HEK293 (cell line): ENCODE measurements at regions not wholly inside any gene's neighbourhood (a gene's known extent, or its start where the extent isn't known, plus 50 kb on each side); places are given as distances from the start of the nearest gene placed in this dataset.

Experiments used
- CTCF ChIA-PET: fragments of 350-600 bp; formaldehyde crosslinking; extraction: SDS; loops from one replicate; lab custom pipeline; 2021; ENCODE audit warnings: antibody characterized with exemption; lab: Yijun Ruan, JAX
- POLR2A ChIA-PET: fragments of 300-600 bp; formaldehyde crosslinking; extraction: SDS; loops from one replicate; lab custom pipeline; 2020; ENCODE audit warnings: antibody characterized with exemption, inconsistent platforms; lab: Yijun Ruan, JAX
- H3K27ac ChIP-seq: fragments of 200-500 bp; sonication (Bioruptor generic); 2 replicates; pipeline ENCODE4 v1.5.1; 2014; ENCODE audit warnings: low read depth, low read length, control low read depth, inconsistent platforms; ENCODE audit errors: extremely low read depth
- H3K36me3 ChIP-seq, 2 experiments: fragments of 200-500 bp in 1 of 2; sonication (Bioruptor generic) in 1 of 2; 1 replicate in 1 of 2; 2 replicates in 1 of 2; pipeline ENCODE4 v1.5.1; 2014 to 2017; ENCODE audit warnings: inconsistent platforms in 2 of 2, low read length in 2 of 2; ENCODE audit not compliant: control insufficient read depth in 2 of 2, insufficient read depth in 1 of 2
- H3K4me1 ChIP-seq: fragments of 200-500 bp; sonication (Bioruptor generic); 2 replicates; pipeline ENCODE4 v1.5.1; 2014; ENCODE audit warnings: mild to moderate bottlenecking, low read length, inconsistent platforms; ENCODE audit not compliant: control insufficient read depth, insufficient read depth
- H3K4me3 ChIP-seq: 2 replicates; pipeline ENCODE4 v1.5.1; 2011; ENCODE audit warnings: low read depth, mild to moderate bottlenecking, control low read depth, low read length, moderate library complexity
- H3K9me3 ChIP-seq: fragments of 200-500 bp; sonication (Bioruptor generic); 2 replicates; pipeline ENCODE4 v1.5.1; 2014; ENCODE audit warnings: low read depth, low read length, inconsistent platforms; ENCODE audit not compliant: control insufficient read depth, insufficient read depth
- GLI4 ChIP-seq: fragments of 450-650 bp; formaldehyde crosslinking; IDR thresholded peaks from 2 replicates; pipeline ENCODE4 v1.5.1; 2016; ENCODE audit warnings: missing biosample characterization, missing genetic modification characterization
- KLF7 ChIP-seq: fragments of 450-650 bp; formaldehyde crosslinking; IDR thresholded peaks from 2 replicates; pipeline ENCODE4 v1.5.1; 2016; ENCODE audit warnings: missing biosample characterization, missing genetic modification characterization, borderline replicate concordance
- MEIS1 ChIP-seq: sonication (generic); formaldehyde crosslinking; IDR thresholded peaks from 2 replicates; pipeline ENCODE4 v1.8.1; 2022; ENCODE audit warnings: missing genetic modification reagents, mild to moderate bottlenecking, borderline replicate concordance
- TSHZ1 ChIP-seq: fragments of 450-650 bp; formaldehyde crosslinking; IDR thresholded peaks from 2 replicates; pipeline ENCODE4 v1.5.1; 2016; ENCODE audit warnings: missing biosample characterization, missing genetic modification characterization, borderline replicate concordance
- WT1 ChIP-seq: fragments of 450-650 bp; formaldehyde crosslinking; IDR thresholded peaks from 2 replicates; pipeline ENCODE4 v1.5.1; 2016; ENCODE audit warnings: missing biosample characterization, missing genetic modification characterization
- YY2 ChIP-seq: fragments of 450-650 bp; formaldehyde crosslinking; IDR thresholded peaks from 2 replicates; pipeline ENCODE4 v1.5.1; 2016; ENCODE audit warnings: missing biosample characterization, missing genetic modification characterization
- ZNF112 ChIP-seq: fragments of 450-650 bp; formaldehyde crosslinking; IDR thresholded peaks from 2 replicates; pipeline ENCODE4 v1.5.0; 2017; ENCODE audit warnings: missing biosample characterization, missing genetic modification characterization
- ZNF132 ChIP-seq: fragments of 450-650 bp; formaldehyde crosslinking; IDR thresholded peaks from 2 replicates; pipeline ENCODE4 v1.5.1; 2017; ENCODE audit warnings: missing biosample characterization, missing genetic modification characterization, borderline replicate concordance
- ZNF146 ChIP-seq: fragments of 450-650 bp; formaldehyde crosslinking; IDR thresholded peaks from 2 replicates; pipeline ENCODE4 v1.5.1; 2016; ENCODE audit warnings: missing biosample characterization, missing genetic modification characterization
- ZNF19 ChIP-seq: fragments of 450-650 bp; formaldehyde crosslinking; IDR thresholded peaks from 2 replicates; pipeline ENCODE4; 2016; ENCODE audit warnings: missing biosample characterization, missing genetic modification characterization, low read depth
- ZNF202 ChIP-seq: fragments of 450-650 bp; formaldehyde crosslinking; IDR thresholded peaks from 2 replicates; pipeline ENCODE4 v1.5.1; 2016; ENCODE audit warnings: missing biosample characterization, missing genetic modification characterization, borderline replicate concordance
- ZNF488 ChIP-seq: fragments of 450-650 bp; formaldehyde crosslinking; IDR thresholded peaks from 2 replicates; pipeline ENCODE4 v1.5.1; 2016; ENCODE audit warnings: missing biosample characterization, missing genetic modification characterization
- ZNF510 ChIP-seq: fragments of 450-650 bp; formaldehyde crosslinking; IDR thresholded peaks from 2 replicates; pipeline ENCODE4 v1.5.1; 2018; ENCODE audit warnings: mild to moderate bottlenecking, missing genetic modification characterization, missing biosample characterization; ENCODE audit not compliant: insufficient replicate concordance
- ZNF521 ChIP-seq: fragments of 450-650 bp; formaldehyde crosslinking; IDR thresholded peaks from 2 replicates; pipeline ENCODE4 v1.5.1; 2017; ENCODE audit warnings: missing biosample characterization, mild to moderate bottlenecking, missing genetic modification characterization
- ZNF529 ChIP-seq: fragments of 450-650 bp; formaldehyde crosslinking; IDR thresholded peaks from 2 replicates; pipeline ENCODE4 v1.5.1; 2017; ENCODE audit warnings: missing genetic modification characterization, missing biosample characterization; ENCODE audit not compliant: insufficient replicate concordance
- ZNF626 ChIP-seq: fragments of 450-650 bp; sonication (Bioruptor Pico); formaldehyde crosslinking; IDR thresholded peaks from 2 replicates; pipeline ENCODE4 v1.5.1; 2018; ENCODE audit warnings: missing biosample characterization, missing genetic modification characterization, inconsistent platforms
- ZNF664 ChIP-seq: fragments of 450-650 bp; formaldehyde crosslinking; IDR thresholded peaks from 2 replicates; pipeline ENCODE4 v1.5.1; 2016; ENCODE audit warnings: missing biosample characterization, missing genetic modification characterization
- ZNF704 ChIP-seq: fragments of 450-650 bp; formaldehyde crosslinking; IDR thresholded peaks from 2 replicates; pipeline ENCODE4 v1.5.1; 2016; ENCODE audit warnings: missing biosample characterization, missing genetic modification characterization
- ZNF76 ChIP-seq: fragments of 450-650 bp; formaldehyde crosslinking; IDR thresholded peaks from 2 replicates; pipeline ENCODE4; 2016; ENCODE audit warnings: low read depth, missing biosample characterization, missing genetic modification characterization, borderline replicate concordance
- TF ChIP-seq, protein P1 (sequence below): fragments of 450-650 bp; formaldehyde crosslinking; IDR thresholded peaks from 2 replicates; pipeline ENCODE4 v1.5.1; 2016; ENCODE audit warnings: missing biosample characterization, missing genetic modification characterization
- TF ChIP-seq, protein P2 (sequence below): fragments of 450-650 bp; formaldehyde crosslinking; IDR thresholded peaks from 2 replicates; pipeline ENCODE4 v1.5.1; 2016; ENCODE audit warnings: missing biosample characterization, missing genetic modification characterization

- CTCF ChIA-PET, result no interaction called here
- Histone ChIP-seq H3K4me3 (no peak overlapping the region), H3K9me3 (no peaks in the 10 kb centered on the region), H3K36me3 (no peaks in the 10 kb centered on the region), H3K4me1 (no peaks in the 10 kb centered on the region), H3K27ac (no peak overlapping the region)
- TF ChIP-seq MEIS1 (CRISPR knock-in tag) (no peak), ZNF19 (tag by site-specific recombination) (no peak), ZNF488 (no peak), ZNF112 (tag by site-specific recombination) (no peak), ZNF202 (no peak), GLI4 (tag by site-specific recombination) (no peak), ZNF529 (tag by site-specific recombination) (no peak), WT1 (no peak)
- TF ChIP-seq, protein P1, sequence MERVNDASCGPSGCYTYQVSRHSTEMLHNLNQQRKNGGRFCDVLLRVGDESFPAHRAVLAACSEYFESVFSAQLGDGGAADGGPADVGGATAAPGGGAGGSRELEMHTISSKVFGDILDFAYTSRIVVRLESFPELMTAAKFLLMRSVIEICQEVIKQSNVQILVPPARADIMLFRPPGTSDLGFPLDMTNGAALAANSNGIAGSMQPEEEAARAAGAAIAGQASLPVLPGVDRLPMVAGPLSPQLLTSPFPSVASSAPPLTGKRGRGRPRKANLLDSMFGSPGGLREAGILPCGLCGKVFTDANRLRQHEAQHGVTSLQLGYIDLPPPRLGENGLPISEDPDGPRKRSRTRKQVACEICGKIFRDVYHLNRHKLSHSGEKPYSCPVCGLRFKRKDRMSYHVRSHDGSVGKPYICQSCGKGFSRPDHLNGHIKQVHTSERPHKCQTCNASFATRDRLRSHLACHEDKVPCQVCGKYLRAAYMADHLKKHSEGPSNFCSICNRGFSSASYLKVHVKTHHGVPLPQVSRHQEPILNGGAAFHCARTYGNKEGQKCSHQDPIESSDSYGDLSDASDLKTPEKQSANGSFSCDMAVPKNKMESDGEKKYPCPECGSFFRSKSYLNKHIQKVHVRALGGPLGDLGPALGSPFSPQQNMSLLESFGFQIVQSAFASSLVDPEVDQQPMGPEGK (tag by site-specific recombination), result no peak
- POLR2A ChIA-PET, result no interaction called here
Observed at GRCh38 chr17:22463110-22463850, 771.0 kb downstream of the KCNJ18 start.

DNA sequence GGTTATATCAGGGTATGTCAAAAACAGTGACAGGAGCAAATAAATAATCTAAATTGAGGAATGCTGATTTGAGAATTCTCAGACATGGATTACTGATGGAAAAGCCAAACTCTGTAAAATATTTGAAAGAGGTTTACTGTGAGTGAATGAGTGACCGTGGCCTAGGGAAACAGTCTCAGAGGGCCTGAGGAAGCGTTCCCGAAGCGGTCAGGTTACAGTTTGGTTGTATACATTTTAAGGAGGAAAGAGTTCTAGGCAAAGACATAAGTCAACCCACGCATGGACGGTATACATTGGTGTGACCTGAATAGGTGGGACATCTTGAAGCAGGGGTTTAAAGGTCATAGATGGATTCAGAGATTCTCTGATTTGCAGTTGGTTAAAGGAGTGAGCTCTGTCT lies 771.7 kb downstream of the KCNJ18 start:
- ChIA-PET CTCF (no interaction called here), POLR2A (no interaction called here)
- Histone ChIP-seq H3K4me3 (no peak overlapping the region), H3K9me3 (no peaks in the 10 kb centered on the region), H3K36me3 (no peaks in the 10 kb centered on the region), H3K27ac (no peak overlapping the region), H3K4me1 (no peaks in the 10 kb centered on the region)
- no peak for TF ChIP-seq TSHZ1 (tag by site-specific recombination)
- TF ChIP-seq ZNF521 (tag by site-specific recombination), result no peak
- TF ChIP-seq ZNF510 (tag by site-specific recombination), result no peak
- TF ChIP-seq ZNF132, result no peak
- no peak for TF ChIP-seq ZNF704 (tag by site-specific recombination)
- TF ChIP-seq ZNF76 (tag by site-specific recombination), result no peak
- no peak for TF ChIP-seq ZNF664 (tag by site-specific recombination)
- TF ChIP-seq, protein P2, sequence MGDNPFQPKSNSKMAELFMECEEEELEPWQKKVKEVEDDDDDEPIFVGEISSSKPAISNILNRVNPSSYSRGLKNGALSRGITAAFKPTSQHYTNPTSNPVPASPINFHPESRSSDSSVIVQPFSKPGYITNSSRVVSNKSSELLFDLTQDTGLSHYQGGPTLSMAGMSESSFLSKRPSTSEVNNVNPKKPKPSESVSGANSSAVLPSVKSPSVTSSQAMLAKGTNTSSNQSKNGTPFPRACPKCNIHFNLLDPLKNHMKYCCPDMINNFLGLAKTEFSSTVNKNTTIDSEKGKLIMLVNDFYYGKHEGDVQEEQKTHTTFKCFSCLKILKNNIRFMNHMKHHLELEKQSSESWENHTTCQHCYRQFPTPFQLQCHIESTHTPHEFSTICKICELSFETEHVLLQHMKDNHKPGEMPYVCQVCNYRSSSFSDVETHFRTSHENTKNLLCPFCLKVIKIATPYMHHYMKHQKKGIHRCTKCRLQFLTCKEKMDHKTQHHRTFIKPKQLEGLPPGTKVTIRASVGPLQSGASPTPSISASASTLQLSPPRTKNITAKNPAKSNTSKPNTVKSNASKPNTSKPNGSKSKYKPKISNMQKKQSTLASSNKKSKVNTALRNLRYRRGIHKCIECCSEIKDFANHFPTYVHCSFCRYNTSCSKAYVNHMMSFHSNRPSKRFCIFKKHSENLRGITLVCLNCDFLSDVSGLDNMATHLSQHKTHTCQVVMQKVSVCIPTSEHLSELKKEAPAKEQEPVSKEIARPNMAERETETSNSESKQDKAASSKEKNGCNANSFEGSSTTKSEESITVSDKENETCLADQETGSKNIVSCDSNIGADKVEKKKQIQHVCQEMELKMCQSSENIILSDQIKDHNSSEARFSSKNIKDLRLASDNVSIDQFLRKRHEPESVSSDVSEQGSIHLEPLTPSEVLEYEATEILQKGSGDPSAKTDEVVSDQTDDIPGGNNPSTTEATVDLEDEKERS, result no peak
- TF ChIP-seq YY2 (tag by site-specific recombination), result no peak
- TF ChIP-seq KLF7 (tag by site-specific recombination), result no peak
- no peak for TF ChIP-seq ZNF626 (tag by site-specific recombination)
- no peak for TF ChIP-seq ZNF146 (tag by site-specific recombination)
